ENCODE measurements at regions not wholly inside any gene's neighbourhood (a gene's known extent, or its start where the extent isn't known, plus 50 kb on each side); places are given as distances from the start of the nearest gene placed in this dataset.

DNA sequence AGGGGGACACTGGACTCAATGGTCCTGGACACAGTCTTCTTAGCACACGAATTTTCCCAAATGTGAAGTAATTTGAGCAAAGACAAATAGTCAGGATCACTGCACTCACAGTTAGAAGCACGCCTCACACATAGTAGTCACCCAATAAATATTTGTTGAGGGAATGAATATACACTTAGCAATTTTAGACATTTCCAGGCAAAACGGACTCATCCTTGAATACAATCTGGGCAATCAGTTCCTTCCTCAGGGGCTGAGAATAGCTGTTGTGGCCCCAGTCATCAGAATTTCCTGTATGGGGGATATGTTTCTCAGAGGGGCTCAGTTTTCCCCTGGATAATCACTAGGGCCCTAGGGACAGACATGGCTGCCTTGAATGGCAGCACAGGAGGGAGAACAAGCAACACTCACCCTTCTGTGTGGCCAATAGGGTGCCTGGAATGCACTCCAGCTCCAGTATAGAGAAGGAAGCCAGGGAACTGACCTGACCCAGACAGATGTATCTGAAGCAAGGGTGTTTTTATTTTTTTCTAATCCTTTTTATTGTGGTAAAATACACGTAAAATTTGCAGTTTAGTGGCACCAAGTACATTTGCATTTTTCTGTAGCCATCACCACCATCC lies 282.7 kb upstream of the ZNF32 start:
- Histone ChIP-seq H3K4me2 (ENCODE audit: low read depth, low read length, poor library complexity, severe bottlenecking) (no peak overlapping the region), H3F3A (ENCODE audit: low read depth) (no peaks in the 10 kb centered on the region), H3K79me2 (ENCODE audit: insufficient read depth, low read length) (no peaks in the 10 kb centered on the region), H4K20me1 (ENCODE audit: insufficient read depth, low read length, poor library complexity, severe bottlenecking) (no peaks in the 10 kb centered on the region), H3K4me3 (ENCODE audit: low read length, poor library complexity, severe bottlenecking) (no peak overlapping the region), H2AFZ (ENCODE audit: low read length) (no peak overlapping the region), H3K36me3 (ENCODE audit: insufficient read depth, low read length) (no peaks in the 10 kb centered on the region), H3K4me1 (ENCODE audit: insufficient read depth, low read length, poor library complexity, severe bottlenecking) (no peaks in the 10 kb centered on the region), H3K9ac (ENCODE audit: low read depth, low read length, poor library complexity, severe bottlenecking) (no peak overlapping the region), H3K9me3 (ENCODE audit: insufficient read depth, low read depth, low read length) (no peaks in the 10 kb centered on the region), H3K9me2 (replicated peaks; ENCODE audit: low read depth, low read length) (no peaks in the 10 kb centered on the region), H3K27me3 (ENCODE audit: insufficient read depth, low read length, poor library complexity, severe bottlenecking) (no peaks in the 10 kb centered on the region)
- TF ChIP-seq, protein P1, sequence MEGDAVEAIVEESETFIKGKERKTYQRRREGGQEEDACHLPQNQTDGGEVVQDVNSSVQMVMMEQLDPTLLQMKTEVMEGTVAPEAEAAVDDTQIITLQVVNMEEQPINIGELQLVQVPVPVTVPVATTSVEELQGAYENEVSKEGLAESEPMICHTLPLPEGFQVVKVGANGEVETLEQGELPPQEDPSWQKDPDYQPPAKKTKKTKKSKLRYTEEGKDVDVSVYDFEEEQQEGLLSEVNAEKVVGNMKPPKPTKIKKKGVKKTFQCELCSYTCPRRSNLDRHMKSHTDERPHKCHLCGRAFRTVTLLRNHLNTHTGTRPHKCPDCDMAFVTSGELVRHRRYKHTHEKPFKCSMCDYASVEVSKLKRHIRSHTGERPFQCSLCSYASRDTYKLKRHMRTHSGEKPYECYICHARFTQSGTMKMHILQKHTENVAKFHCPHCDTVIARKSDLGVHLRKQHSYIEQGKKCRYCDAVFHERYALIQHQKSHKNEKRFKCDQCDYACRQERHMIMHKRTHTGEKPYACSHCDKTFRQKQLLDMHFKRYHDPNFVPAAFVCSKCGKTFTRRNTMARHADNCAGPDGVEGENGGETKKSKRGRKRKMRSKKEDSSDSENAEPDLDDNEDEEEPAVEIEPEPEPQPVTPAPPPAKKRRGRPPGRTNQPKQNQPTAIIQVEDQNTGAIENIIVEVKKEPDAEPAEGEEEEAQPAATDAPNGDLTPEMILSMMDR (conservative IDR thresholded peaks at IDR 0.05; ENCODE audit: low read length), result no peak
- no peak for TF ChIP-seq EZH2phosphoT487 (IDR thresholded peaks at IDR 0.05; ENCODE audit: borderline replicate concordance)

DNA sequence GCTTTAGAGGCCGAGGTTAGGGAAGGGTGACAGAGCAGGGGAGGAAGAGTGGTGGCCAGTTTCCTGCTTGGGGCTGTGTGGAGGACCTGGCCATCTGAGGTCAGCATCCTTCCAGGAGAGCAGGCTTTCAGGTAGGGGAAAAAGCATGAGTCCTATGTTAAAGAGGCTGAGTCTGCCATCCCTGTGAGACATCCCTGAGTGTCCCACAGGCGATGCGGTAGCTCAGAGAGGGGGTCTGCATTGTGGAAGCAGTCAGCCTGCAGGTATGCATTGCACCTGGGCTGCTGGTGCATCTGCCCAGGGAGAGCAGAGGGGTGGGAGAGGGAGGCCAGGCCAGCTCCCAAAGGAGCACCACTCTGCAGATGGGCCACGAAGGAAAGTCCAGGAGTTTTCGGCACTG lies 282.1 kb upstream of the ZNF32 start:
- Histone ChIP-seq H4K20me1 (ENCODE audit: insufficient read depth, low read length, poor library complexity, severe bottlenecking) (no peaks in the 10 kb centered on the region), H3K9ac (ENCODE audit: low read depth, low read length, poor library complexity, severe bottlenecking) (no peak overlapping the region), H2AFZ (ENCODE audit: low read length) (no peak overlapping the region)

DNA sequence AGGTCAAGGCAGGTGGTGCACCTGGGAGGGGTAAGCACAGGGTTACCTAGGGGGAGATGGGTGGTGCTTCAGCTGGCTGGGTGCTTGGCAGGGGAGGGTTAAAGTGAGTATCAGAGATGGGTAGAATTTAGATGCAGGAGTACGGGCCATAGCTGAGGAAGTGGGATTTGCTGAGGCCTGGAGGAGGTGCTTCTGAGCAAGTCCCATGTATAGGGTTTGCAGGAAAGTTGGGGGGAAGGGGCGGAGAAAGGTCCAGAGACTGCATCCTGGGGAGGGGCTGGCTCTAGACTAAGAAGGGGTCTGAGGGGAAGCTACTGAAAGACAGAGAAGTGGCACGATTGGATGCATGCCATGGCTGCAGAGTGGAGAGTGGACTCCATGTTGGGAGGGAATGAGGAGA lies 281.6 kb upstream of the ZNF32 start:
- Histone ChIP-seq H3K36me3 (ENCODE audit: insufficient read depth, low read length) (no peaks in the 10 kb centered on the region), H4K20me1 (ENCODE audit: insufficient read depth, low read length, poor library complexity, severe bottlenecking) (no peaks in the 10 kb centered on the region), H3K4me1 (ENCODE audit: insufficient read depth, low read length, poor library complexity, severe bottlenecking) (no peaks in the 10 kb centered on the region), H2AFZ (ENCODE audit: low read length) (no peak overlapping the region), H3K9me3 (ENCODE audit: insufficient read depth, low read depth, low read length) (no peaks in the 10 kb centered on the region), H3K9me2 (replicated peaks; ENCODE audit: low read depth, low read length) (no peaks in the 10 kb centered on the region), H3F3A (ENCODE audit: low read depth) (no peaks in the 10 kb centered on the region), H3K4me3 (ENCODE audit: low read length, poor library complexity, severe bottlenecking) (no peak overlapping the region), H3K4me2 (ENCODE audit: low read depth, low read length, poor library complexity, severe bottlenecking) (no peak overlapping the region), H3K27me3 (ENCODE audit: insufficient read depth, low read length, poor library complexity, severe bottlenecking) (no peaks in the 10 kb centered on the region), H3K79me2 (ENCODE audit: insufficient read depth, low read length) (no peaks in the 10 kb centered on the region), H3K9ac (ENCODE audit: low read depth, low read length, poor library complexity, severe bottlenecking) (no peak overlapping the region)
- TF ChIP-seq, protein P1 (conservative IDR thresholded peaks at IDR 0.05; ENCODE audit: low read length), result no peak
- TF ChIP-seq EZH2phosphoT487 (IDR thresholded peaks at IDR 0.05; ENCODE audit: borderline replicate concordance), result no peak

More for the DNA sequence above, 282.1 kb upstream of the ZNF32 start:
- Histone ChIP-seq H3K4me1 (ENCODE audit: insufficient read depth, low read length, poor library complexity, severe bottlenecking) (no peaks in the 10 kb centered on the region), H3K4me2 (ENCODE audit: low read depth, low read length, poor library complexity, severe bottlenecking) (no peak overlapping the region), H3F3A (ENCODE audit: low read depth) (no peaks in the 10 kb centered on the region), H3K9me2 (replicated peaks; ENCODE audit: low read depth, low read length) (no peaks in the 10 kb centered on the region), H3K27me3 (ENCODE audit: insufficient read depth, low read length, poor library complexity, severe bottlenecking) (no peaks in the 10 kb centered on the region), H3K4me3 (ENCODE audit: low read length, poor library complexity, severe bottlenecking) (no peak overlapping the region), H3K36me3 (ENCODE audit: insufficient read depth, low read length) (no peaks in the 10 kb centered on the region), H3K79me2 (ENCODE audit: insufficient read depth, low read length) (no peaks in the 10 kb centered on the region), H3K9me3 (ENCODE audit: insufficient read depth, low read depth, low read length) (no peaks in the 10 kb centered on the region)
- TF ChIP-seq, protein P1 (conservative IDR thresholded peaks at IDR 0.05; ENCODE audit: low read length), result no peak
- no peak for TF ChIP-seq EZH2phosphoT487 (IDR thresholded peaks at IDR 0.05; ENCODE audit: borderline replicate concordance)
